Stimulated activated CD4-positive, alpha-beta T cell treated with anti-CD3 and anti-CD28 coated beads, Interleukin-4, amount 100 ng/mL, for 48 hours (primary cell): ENCODE measurements at regions not wholly inside any gene's neighbourhood (a gene's known extent, or its start where the extent isn't known, plus 50 kb on each side); places are given as distances from the start of the nearest gene placed in this dataset.
A peak's percentile ranks its signal among the peaks of the same experiment; 100 is the strongest.
"Not testable (repeated sequence)": the region's sequence is repeated elsewhere in the genome, so short reads cannot be mapped to it uniquely, and the experiment has no call there.

Experiments
- DNase-seq, 2 donors: peaks; one replicate each; pipeline ENCODE4 v3.0.0-alpha.2; 2020; ENCODE audit warnings: low read depth in 2 of 2

GRCh38 chr12:116687888-116688287, 50.0 kb downstream of the SPRING1 start:
- DNase-seq: peak; percentile 25 to 37

GRCh38 chr12:116684891-116685290, 53.0 kb downstream of the SPRING1 start:
- DNase-seq: no peak

GRCh38 chr12:116677202-116677661, 60.6 kb downstream of the SPRING1 start:
- no peak for DNase-seq

GRCh38 chr12:116675339-116676107, 62.3 kb downstream of the SPRING1 start:
- no peak for DNase-seq

- no peak for DNase-seq
These were observed 63.2 kb downstream of the SPRING1 start for GRCh38 chr12:116674643-116675183.

- no peak for DNase-seq
These were observed 64.2 kb downstream of the SPRING1 start for GRCh38 chr12:116673681-116674111.

GRCh38 chr12:116672842-116673516, 64.9 kb downstream of the SPRING1 start:
- DNase-seq: no peak

- no peak for DNase-seq
These were observed 65.9 kb downstream of the SPRING1 start for GRCh38 chr12:116672010-116672409.

- DNase-seq: no peak
These were observed 67.0 kb downstream of the SPRING1 start for GRCh38 chr12:116670859-116671258.

GRCh38 chr12:116667752-116668151, 70.1 kb downstream of the SPRING1 start:
- DNase-seq: no peak

GRCh38 chr12:116666829-116667228, 71.0 kb downstream of the SPRING1 start:
- DNase-seq: not testable (repeated sequence)

- no peak for DNase-seq
These were observed 71.6 kb downstream of the SPRING1 start for GRCh38 chr12:116666305-116666673.

GRCh38 chr12:116665666-116666304, 72.1 kb downstream of the SPRING1 start:
- DNase-seq: no peak

GRCh38 chr12:116664085-116664484, 73.8 kb downstream of the SPRING1 start:
- no peak for DNase-seq

- DNase-seq: no peak
These were observed 75.2 kb downstream of the SPRING1 start for GRCh38 chr12:116662612-116663144.

GRCh38 chr12:116661341-116661740, 76.5 kb downstream of the SPRING1 start:
- no peak for DNase-seq

- not testable (repeated sequence) for DNase-seq
These were observed 77.1 kb downstream of the SPRING1 start for GRCh38 chr12:116660740-116661139.

GRCh38 chr12:116659771-116660481, 77.9 kb downstream of the SPRING1 start:
- DNase-seq: no peak

- no peak for DNase-seq
These were observed 79.9 kb downstream of the SPRING1 start for GRCh38 chr12:116657921-116658495.

- no peak for DNase-seq
These were observed 81.6 kb downstream of the SPRING1 start for GRCh38 chr12:116656306-116656705.

GRCh38 chr12:116654226-116654743, 83.6 kb downstream of the SPRING1 start:
- no peak for DNase-seq
